Keratinocyte (primary cell): ENCODE measurements at regions not wholly inside any gene's neighbourhood (a gene's known extent, or its start where the extent isn't known, plus 50 kb on each side); places are given as distances from the start of the nearest gene placed in this dataset.

Experiments
- CTCF ChIP-seq, 3 experiments: IDR thresholded peaks in 1 of 3; conservative IDR thresholded peaks in 1 of 3; optimal IDR thresholded peaks in 1 of 3; 2 replicates in 2 of 3; 3 replicates in 1 of 3; pipeline versions ENCODE3 to v1.5.1; 2011; ENCODE audit warnings: low read length in 3 of 3, mild to moderate bottlenecking in 3 of 3, moderate library complexity in 2 of 3, control low read depth in 1 of 3, inconsistent platforms in 1 of 3; ENCODE audit not compliant: insufficient read depth in 2 of 3; ENCODE audit errors: extremely low read depth in 1 of 3
- EZH2 ChIP-seq: IDR thresholded peaks from one replicate; pipeline ENCODE4 v1.6.1; 2012; ENCODE audit warnings: inconsistent platforms, mild to moderate bottlenecking, low read length, moderate library complexity

- TF ChIP-seq CTCF (optimal IDR thresholded peaks at IDR 0.05 in 1 of 3, IDR thresholded peaks at IDR 0.05 in 1 of 3, conservative IDR thresholded peaks at IDR 0.05 in 1 of 3; ENCODE audit: extremely low read depth in 1 of 3, insufficient read depth in 2 of 3, low read length in 3 of 3) (no peak), EZH2 (no peak)
These were observed 1012.7 kb downstream of the TDRD15 start for GRCh38 chr2:22136446-22136845.
